ENCODE measurements at regions not wholly inside any gene's neighbourhood (a gene's known extent, or its start where the extent isn't known, plus 50 kb on each side); places are given as distances from the start of the nearest gene placed in this dataset.

DNA sequence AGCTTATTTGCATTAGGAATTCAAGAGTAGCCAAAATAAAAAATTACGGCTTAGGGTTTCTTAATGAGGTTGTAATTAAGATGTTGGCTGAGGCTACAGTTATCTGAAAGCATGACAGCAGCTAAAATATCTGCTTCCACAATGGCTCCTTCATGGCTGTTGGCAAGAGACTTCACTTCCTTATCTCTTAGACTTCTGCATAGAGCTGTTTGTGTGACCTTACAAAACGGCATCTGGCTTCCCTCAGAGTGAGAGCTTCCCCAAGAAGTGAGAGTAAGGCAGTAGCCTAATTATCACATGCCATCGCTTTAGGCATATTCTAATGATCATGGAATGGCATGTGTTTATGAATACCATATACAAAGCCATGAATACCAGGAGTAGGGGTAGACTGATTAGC, 57.6 kb downstream of the CCDC59 start:
- DNase-seq (no peak), ATAC-seq (ENCODE audit: low read depth) (no peak)
- ChIA-PET POLR2A (no interaction called here), CTCF (no interaction called here)
- Histone ChIP-seq H4K20me1 (ENCODE audit: control insufficient read depth, insufficient read depth, low read length, poor library complexity, severe bottlenecking) (no peaks in the 10 kb centered on the region), H3K9me3 (ENCODE audit: control extremely low read depth in 1 of 3, control insufficient read depth in 2 of 3, insufficient read depth in 1 of 3, low read length in 2 of 3) (no peaks in the 10 kb centered on the region), H3K27me3 (replicated peaks in 1 of 4; ENCODE audit: control extremely low read depth in 1 of 4, control insufficient read depth in 3 of 4, insufficient read depth in 4 of 4, low read length in 3 of 4) (no peaks in the 10 kb centered on the region), H3K79me2 (ENCODE audit: control insufficient read depth, insufficient read depth, low read length) (no peaks in the 10 kb centered on the region), H3K4me3 (ENCODE audit: control extremely low read depth in 1 of 5, extremely low read depth in 1 of 5, insufficient read depth in 1 of 5, low read depth in 2 of 5, low read length in 4 of 5) (no peak overlapping the region), H3K36me3 (replicated peaks in 1 of 2; ENCODE audit: control extremely low read depth in 1 of 2, control insufficient read depth in 1 of 2, extremely low read depth in 1 of 2, insufficient read depth in 2 of 2, low read length in 1 of 2) (no peaks in the 10 kb centered on the region), H3K4me1 (ENCODE audit: control insufficient read depth in 2 of 2, insufficient read depth in 2 of 2, low read length in 2 of 2) (no peaks in the 10 kb centered on the region), H3K27ac (ENCODE audit: low read length in 2 of 2) (no peak overlapping the region), H3K9ac (ENCODE audit: low read length) (no peak overlapping the region), H2AFZ (ENCODE audit: insufficient read depth, low read depth, low read length, poor library complexity, severe bottlenecking) (no peak overlapping the region), H3K4me2 (replicated peaks; ENCODE audit: low read depth, low read length, poor library complexity, severe bottlenecking) (no peak overlapping the region)
- Mint-ChIP-seq H3K9me3 (ENCODE audit: insufficient read depth) (no peaks in the 10 kb centered on the region), H3K27ac (no peak overlapping the region), H3K4me3 (no peak overlapping the region), H3K4me1 (no peaks in the 10 kb centered on the region), H3K27me3 (no peaks in the 10 kb centered on the region)
- TF ChIP-seq, protein P1, sequence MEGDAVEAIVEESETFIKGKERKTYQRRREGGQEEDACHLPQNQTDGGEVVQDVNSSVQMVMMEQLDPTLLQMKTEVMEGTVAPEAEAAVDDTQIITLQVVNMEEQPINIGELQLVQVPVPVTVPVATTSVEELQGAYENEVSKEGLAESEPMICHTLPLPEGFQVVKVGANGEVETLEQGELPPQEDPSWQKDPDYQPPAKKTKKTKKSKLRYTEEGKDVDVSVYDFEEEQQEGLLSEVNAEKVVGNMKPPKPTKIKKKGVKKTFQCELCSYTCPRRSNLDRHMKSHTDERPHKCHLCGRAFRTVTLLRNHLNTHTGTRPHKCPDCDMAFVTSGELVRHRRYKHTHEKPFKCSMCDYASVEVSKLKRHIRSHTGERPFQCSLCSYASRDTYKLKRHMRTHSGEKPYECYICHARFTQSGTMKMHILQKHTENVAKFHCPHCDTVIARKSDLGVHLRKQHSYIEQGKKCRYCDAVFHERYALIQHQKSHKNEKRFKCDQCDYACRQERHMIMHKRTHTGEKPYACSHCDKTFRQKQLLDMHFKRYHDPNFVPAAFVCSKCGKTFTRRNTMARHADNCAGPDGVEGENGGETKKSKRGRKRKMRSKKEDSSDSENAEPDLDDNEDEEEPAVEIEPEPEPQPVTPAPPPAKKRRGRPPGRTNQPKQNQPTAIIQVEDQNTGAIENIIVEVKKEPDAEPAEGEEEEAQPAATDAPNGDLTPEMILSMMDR (IDR thresholded peaks at IDR 0.05) = no peak
- no peak for TF ChIP-seq EZH2 (IDR thresholded peaks at IDR 0.05; ENCODE audit: borderline replicate concordance, insufficient read depth, low read depth, low read length, poor library complexity, severe bottlenecking)
- intact Hi-C loops (cut with micrococcal nuclease) = no loop called here
- no CpG with 5 or more reads among the region's 3 CpGs for WGBS (ENCODE audit: insufficient coverage)

DNA sequence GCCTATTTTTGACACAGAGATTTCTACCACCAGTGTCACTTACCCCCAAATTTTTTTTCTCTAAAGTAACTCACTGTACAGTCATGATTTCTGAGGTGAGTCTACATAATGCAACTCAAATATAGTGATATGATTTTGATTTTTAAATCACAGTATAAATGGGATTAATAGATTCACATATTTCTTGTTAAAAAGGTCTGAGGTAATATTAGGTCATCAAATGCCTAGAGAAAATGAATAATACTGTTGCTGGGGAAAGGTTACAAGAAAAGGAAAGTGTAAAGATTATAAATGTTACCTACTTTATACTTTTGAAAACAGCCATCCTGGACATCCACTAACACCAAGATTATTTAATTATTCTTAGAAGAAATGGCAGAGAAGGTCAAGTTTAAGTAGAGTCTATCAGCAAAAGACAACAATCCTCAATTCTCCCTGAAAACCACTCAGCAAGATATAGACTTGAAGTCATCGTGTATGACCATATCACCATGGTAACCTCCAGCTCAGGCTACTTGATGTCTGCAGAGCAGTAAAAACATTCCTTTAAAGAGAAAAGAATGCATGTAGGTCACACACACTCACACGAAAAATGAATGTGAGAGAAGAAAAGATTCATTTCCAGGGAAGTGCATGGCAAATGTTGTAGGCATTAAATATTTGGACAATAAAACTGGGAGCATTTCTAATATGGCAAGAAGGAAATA, 58.7 kb downstream of the CCDC59 start:
- ATAC-seq (ENCODE audit: low read depth) = no peak
- TF ChIP-seq, protein P1 (IDR thresholded peaks at IDR 0.05) = no peak
- no peak for TF ChIP-seq EZH2 (IDR thresholded peaks at IDR 0.05; ENCODE audit: borderline replicate concordance, insufficient read depth, low read depth, low read length, poor library complexity, severe bottlenecking)
- DNase-seq = no peak
- no peak overlapping the region for H3K27ac Mint-ChIP-seq
- Histone ChIP-seq H3K9ac (ENCODE audit: low read length) (no peak overlapping the region), H3K9me3 (ENCODE audit: control extremely low read depth in 1 of 3, control insufficient read depth in 2 of 3, insufficient read depth in 1 of 3, low read length in 2 of 3) (no peaks in the 10 kb centered on the region), H3K27ac (ENCODE audit: low read length in 2 of 2) (no peak overlapping the region), H3K4me3 (ENCODE audit: control extremely low read depth in 1 of 5, extremely low read depth in 1 of 5, insufficient read depth in 1 of 5, low read depth in 2 of 5, low read length in 4 of 5) (no peak overlapping the region), H3K27me3 (replicated peaks in 1 of 4; ENCODE audit: control extremely low read depth in 1 of 4, control insufficient read depth in 3 of 4, insufficient read depth in 4 of 4, low read length in 3 of 4) (no peaks in the 10 kb centered on the region), H3K79me2 (ENCODE audit: control insufficient read depth, insufficient read depth, low read length) (no peaks in the 10 kb centered on the region), H2AFZ (ENCODE audit: insufficient read depth, low read depth, low read length, poor library complexity, severe bottlenecking) (no peak overlapping the region), H3K4me2 (replicated peaks; ENCODE audit: low read depth, low read length, poor library complexity, severe bottlenecking) (no peak overlapping the region), H3K4me1 (ENCODE audit: control insufficient read depth in 2 of 2, insufficient read depth in 2 of 2, low read length in 2 of 2) (no peaks in the 10 kb centered on the region), H4K20me1 (ENCODE audit: control insufficient read depth, insufficient read depth, low read length, poor library complexity, severe bottlenecking) (no peaks in the 10 kb centered on the region), H3K36me3 (replicated peaks in 1 of 2; ENCODE audit: control extremely low read depth in 1 of 2, control insufficient read depth in 1 of 2, extremely low read depth in 1 of 2, insufficient read depth in 2 of 2, low read length in 1 of 2) (no peaks in the 10 kb centered on the region)
- intact Hi-C loops (cut with micrococcal nuclease) = no loop called here
- H3K27me3 Mint-ChIP-seq = no peaks in the 10 kb centered on the region
- POLR2A ChIA-PET = no interaction called here
- no peak overlapping the region for H3K4me3 Mint-ChIP-seq
- no peaks in the 10 kb centered on the region for H3K4me1 Mint-ChIP-seq
- no CpG with 5 or more reads among the region's 2 CpGs for WGBS (ENCODE audit: insufficient coverage)
- CTCF ChIA-PET = no interaction called here
- H3K9me3 Mint-ChIP-seq (ENCODE audit: insufficient read depth) = no peaks in the 10 kb centered on the region
